OCI-LY7 (cell line): ENCODE measurements at regions not wholly inside any gene's neighbourhood (a gene's known extent, or its start where the extent isn't known, plus 50 kb on each side); places are given as distances from the start of the nearest gene placed in this dataset.

Experiments
- CTCF ChIP-seq: fragments of 200-600 bp; sonication (generic); conservative IDR thresholded peaks from 2 replicates; pipeline ENCODE4 v1.5.1; 2014; ENCODE audit warnings: mild to moderate bottlenecking, antibody characterized with exemption, low read length, moderate library complexity, mixed read lengths
- EZH2phosphoT487 ChIP-seq: fragments of 200-600 bp; sonication (generic); IDR thresholded peaks from 2 replicates; pipeline ENCODE4 v1.6.1; 2018; ENCODE audit warnings: low read depth, borderline replicate concordance, mild to moderate bottlenecking, mixed run types, antibody characterized with exemption, low read length, moderate library complexity, mixed read lengths

DNA sequence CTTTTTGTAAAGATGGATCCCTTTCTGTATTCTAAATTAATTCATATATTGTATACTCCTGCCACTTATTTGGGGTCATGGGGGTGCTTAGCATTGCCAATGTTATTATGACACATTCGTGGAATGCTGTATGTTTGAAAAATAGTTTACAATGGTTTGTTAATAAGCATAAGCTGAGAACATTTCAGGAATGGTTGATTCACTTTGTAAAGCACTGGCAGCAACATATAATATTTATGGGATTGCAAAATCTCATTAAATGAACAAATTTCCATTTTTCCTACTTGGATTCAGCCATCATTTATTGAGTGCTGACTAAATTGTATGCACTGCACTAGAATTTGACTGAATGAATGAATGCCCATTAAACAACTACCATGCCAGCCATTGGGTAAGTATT, 215.2 kb upstream of the KLF4 start:
- no peak for TF ChIP-seq CTCF
- TF ChIP-seq EZH2phosphoT487: no peak
